NCI-H1105 treated with DMSO at 0.1 percent for 48 hours (cell line): ENCODE measurements at regions not wholly inside any gene's neighbourhood (a gene's known extent, or its start where the extent isn't known, plus 50 kb on each side); places are given as distances from the start of the nearest gene placed in this dataset.

ENCODE experiments used
- DNase-seq: peaks from one replicate; lab custom pipeline; 2025; lab: John Stamatoyannopoulos, UW

DNA sequence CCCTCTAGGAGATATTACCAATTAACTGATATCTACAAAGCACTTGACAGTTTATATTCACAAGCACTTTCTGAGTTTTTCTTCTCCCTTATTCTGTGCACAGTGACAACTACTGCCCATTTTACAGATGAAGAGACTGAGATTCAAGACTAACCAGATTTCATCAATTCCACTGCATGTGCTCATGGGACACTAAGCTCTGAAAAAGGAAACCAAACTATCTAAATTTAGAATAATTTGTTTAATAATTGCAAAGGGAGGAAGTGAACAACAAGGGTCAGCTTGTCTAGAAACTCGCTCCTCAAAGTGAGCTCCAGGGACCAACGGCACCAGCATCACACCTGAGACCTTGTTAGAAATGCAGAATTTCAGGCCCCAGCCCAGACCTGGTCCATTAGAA, 50.8 kb upstream of the MYLIP start:
- DNase-seq = no peak

GRCh38 chr6:16069671-16070070, 59.2 kb upstream of the MYLIP start:
- DNase-seq = no peak

- no peak for DNase-seq
These were observed 59.7 kb upstream of the MYLIP start for GRCh38 chr6:16069222-16069621.

DNA sequence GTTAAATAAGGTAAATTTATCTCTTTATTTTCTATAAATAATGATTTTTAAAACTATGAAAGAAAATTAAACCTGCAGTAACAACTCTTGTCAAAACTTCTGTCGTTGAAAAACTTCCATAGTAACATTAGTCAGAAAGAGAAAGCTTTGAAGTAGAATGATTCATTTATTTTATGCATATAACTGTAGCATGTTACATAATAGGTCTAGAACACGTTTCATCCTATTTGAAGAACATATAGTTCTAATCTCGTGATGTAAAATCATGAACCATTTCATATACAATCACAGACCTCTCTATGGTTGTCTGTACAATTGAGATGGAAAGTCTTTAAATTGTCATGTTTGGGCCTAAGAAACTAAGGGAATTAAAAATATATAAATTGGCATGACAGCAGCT, 61.3 kb upstream of the MYLIP start:
- DNase-seq = no peak

- peak; percentile 83 for DNase-seq
These were observed 64.2 kb upstream of the MYLIP start for GRCh38 chr6:16064671-16065072.

- DNase-seq = no peak
These were observed 65.3 kb upstream of the MYLIP start for GRCh38 chr6:16063580-16063979.

GRCh38 chr6:16061818-16062217, 67.1 kb upstream of the MYLIP start:
- DNase-seq = peak; percentile 9

DNA sequence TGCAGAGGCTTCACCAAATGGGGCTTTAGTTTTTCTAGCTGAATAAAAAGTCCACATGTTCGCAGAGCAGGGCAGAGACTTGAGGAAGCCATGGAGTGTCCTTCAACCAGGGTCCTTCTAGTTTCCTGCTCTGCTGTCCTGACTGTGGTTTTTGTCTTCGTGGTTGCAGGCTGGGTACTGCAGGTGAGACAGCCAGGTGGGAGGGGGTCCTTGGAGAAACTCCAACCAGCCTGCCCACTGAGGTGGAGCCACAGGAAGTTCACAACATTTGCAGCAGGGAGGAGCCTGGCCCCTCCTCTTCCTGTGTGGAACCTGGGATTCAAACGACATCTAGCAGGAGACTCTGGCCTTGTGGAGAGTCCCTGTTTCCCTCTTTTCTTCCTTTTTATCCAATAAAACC, 68.8 kb upstream of the MYLIP start:
- no peak for DNase-seq

DNA sequence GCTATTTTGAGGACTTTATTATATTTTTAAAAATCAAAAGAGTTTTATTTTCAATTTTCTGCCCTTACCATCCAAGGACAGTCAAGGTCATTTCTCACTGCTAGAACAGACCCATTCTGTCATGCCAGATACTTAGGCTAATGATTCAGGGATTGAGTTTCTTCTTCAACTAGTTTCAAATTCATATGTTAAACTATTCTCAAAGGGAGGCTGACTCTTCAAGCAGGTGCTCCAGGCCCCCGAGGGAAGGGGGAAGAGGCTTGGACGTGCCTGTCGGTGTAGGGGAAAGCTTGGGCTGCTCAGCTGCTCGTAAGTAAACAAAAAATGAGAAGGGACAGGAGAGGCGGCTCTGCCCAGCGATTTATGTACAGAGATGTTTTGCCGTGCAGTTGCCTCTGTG, 69.4 kb upstream of the MYLIP start:
- peak; percentile 86 for DNase-seq

DNA sequence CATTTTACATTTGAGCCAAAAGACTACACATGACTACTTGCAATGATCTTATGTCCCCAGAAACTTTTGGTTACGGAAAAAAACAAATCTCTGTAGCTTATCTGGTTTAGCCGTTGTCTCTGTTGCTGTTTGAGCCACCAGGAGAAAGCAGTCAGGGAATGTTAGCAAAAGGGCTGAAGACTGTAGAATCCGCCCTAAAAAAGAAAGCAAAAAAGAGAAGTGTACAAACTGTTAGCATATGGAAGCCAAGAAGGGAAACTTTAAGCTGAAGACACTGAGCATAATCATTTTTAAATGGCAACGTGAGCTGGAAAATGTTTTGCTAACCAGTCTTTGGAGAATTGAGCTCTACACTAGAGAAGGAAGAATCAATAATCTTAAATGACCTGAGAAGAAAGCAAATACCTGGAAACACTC, 69.9 kb upstream of the MYLIP start:
- DNase-seq = no peak

DNA sequence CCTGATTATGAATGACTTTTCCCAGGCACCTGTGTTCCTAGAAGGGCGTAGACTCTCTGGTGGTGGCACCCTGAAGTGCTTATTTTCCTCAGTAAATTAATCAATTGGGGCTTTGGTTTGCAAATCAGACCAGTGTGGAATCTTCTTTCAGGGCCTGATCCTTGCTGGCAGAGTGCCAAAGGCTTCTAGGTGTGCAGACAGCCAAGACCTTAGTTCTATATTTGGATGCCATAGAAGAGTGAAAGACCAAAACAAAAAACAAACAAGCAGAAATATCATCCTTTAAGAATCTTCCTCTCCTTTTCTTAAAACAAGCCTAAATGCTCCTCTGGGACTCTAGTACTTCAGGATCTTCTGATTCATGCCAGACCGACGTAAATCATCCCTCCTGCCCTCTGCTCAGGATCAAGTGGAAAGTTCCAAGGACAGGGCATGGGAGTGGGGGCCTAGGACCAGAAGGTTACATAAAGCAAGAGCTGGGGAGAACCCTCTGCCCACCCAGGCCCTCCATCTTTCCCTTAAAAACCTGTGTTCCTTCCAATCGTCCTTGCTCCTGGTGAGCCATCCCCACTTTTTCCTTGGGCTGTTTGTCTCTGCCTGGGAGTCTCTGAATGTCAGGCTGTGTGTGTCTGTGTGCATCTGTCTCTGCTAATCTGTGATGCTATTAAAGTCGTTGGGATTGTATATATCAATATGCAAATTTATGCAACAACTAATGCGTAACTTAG, 70.5 kb upstream of the MYLIP start:
- DNase-seq = no peak

DNA sequence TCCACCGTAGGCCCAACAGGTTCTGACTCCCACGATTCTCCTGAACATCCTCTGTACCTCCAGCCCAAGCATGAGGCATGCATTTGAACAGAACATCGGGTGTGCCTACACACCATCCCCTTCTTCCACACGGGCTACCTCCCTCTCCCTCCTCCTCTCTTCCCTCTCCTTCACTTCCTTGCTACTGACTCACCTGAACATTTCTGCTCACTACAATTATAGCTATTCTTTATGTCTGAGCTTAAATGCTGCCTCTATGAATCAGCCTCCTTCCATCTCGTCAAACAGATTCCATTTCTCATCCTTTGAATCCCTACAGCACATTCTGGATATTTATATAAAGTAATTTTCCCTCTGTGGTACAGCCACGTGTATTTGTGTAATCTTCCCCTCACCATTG, 71.4 kb upstream of the MYLIP start:
- no peak for DNase-seq

- DNase-seq = no peak
These were observed 72.5 kb upstream of the MYLIP start for GRCh38 chr6:16056263-16056870.

DNA sequence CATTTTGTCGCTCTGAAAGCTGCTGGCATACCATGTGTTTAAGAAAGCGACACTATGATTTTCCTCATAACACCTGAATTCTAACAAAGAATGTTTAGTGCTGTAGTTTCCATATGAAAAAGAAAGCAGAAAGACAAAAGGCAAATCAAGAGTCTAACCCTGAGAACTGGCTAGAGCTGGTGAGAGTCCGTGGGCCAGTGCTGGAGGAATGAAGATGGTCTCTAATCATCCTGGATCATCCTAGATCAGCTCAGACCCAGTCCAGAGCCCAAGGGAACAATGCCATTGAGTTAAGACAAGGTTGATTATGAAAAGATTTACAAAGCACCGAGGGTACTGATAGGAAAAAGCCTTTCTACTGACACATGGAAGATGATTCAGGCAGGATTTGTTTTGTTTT, 73.0 kb upstream of the MYLIP start:
- DNase-seq = no peak

GRCh38 chr6:16049168-16049567, 79.7 kb upstream of the MYLIP start:
- DNase-seq = no peak

- DNase-seq = no peak
These were observed 80.7 kb upstream of the MYLIP start for GRCh38 chr6:16048221-16048620.

GRCh38 chr6:16047435-16047990, 81.4 kb upstream of the MYLIP start:
- no peak for DNase-seq

DNA sequence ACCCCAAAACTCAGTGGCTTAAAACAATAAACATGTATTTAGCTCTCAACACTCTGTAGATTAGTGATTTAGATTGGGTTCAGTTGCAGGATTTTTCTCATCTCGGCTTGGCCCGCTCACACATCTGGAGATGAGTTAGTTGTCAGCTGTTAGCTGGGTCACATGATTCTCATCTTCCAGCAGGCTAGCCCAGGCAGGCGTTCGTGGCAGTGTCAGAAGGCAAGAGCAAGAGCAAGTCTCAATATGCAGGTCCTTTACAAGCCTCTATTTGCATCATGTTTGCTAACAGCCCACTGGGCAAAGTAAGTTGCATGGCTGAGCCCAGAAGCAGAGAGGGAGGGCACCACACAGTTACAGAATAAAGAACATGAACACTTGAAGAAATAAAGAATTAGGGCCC, 83.6 kb upstream of the MYLIP start:
- no peak for DNase-seq

DNA sequence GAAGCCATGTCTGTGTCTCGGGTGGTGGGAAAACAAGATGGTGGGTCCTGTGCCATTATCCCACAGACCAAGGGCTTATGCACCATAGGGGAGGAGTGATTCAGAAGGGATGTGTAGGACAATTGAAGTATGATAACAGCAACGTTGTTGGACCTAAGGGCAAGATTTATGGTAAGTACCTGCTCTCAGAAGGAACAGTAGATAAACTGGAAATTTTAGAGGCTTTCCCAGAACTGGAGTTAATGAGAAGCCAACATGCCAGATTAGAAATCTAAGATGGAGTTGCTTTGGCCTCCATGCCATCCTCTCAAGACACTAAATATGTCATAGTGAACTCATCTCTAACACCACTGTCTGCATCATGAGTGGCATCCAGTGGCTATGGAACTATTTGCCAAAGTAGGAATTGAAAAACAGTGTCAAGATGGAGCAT, 84.7 kb upstream of the MYLIP start:
- DNase-seq = no peak

GRCh38 chr6:16043171-16044135, 85.4 kb upstream of the MYLIP start:
- DNase-seq = no peak

DNA sequence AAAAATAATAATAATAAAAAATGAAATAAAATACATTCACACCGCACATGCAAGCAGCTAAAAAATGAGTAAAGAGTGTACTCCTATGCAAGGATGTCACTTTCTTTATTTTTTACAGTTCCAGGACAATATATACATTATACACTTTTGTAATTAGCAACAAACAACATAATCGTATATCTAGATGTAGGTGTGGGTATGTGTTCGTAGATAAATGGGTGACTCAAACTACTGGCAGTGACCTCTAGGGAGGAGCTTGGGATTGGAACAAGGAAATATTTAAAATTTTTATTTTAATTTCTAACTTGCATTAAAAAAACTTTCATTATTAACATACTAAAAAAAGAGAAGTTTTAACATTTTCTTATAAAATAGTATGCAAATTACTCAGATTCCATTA, 86.1 kb upstream of the MYLIP start:
- no peak for DNase-seq

GRCh38 chr6:16041327-16041726, 87.6 kb upstream of the MYLIP start:
- no peak for DNase-seq

DNA sequence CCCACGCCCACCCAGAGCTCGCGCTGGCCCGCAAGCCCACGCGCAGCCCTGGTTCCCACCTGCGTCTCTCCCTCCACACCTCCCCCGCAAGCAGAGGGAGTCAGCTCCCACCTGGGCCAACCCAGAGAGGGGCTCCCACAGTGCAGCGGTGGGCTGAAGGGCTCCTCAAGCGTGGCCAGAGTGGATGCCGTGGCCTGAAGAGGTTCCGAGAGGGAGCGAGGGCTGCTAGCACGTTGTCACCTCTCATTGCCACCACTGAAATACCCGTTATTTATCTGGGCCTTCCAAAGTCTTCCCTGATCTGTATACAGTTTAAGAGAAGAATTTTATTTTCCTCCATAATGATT, 88.3 kb upstream of the MYLIP start:
- DNase-seq = no peak
